ENCODE measurements at regions not wholly inside any gene's neighbourhood (a gene's known extent, or its start where the extent isn't known, plus 50 kb on each side); places are given as distances from the start of the nearest gene placed in this dataset.

DNA sequence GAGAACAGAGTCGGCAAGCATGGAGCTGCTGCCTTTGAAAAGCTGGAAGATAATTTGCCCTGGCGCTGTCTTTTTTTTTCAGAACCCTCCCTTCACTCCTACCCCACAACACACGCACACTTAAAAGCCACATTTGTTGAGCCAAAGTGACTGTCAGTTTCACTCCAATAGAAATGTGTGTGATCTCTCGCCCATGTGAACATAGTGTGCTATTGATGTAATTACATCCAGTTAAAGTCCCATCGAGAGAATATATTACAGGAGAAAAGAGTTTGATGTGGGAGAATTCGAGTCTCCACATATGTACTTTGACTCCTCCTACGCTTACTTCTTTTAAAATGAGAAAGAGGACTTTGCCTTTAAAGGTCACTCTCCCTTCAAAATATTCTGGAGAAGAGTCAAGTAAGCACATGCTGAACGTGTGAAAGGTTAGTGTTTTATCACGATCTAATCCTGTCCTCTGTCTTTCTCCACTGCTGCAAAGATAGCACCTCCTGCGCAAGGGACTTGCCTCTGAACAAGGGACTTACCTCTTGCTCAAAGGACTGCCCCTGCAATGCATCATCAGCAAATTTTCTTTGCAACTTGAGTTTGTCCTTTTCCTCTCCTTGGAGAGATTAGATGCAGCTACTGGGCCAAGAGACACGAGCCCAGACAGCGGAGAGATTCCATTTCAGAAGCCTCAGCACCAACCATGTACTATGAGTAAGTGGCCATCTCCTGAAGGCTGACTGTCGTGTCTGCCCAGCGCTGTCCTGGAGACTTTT lies 613.9 kb downstream of the PTPRU start:
- no peak for DNase-seq

- DNase-seq: no peak
Measured at GRCh38 chr1:29849038-29849750, 612.9 kb downstream of the PTPRU start.

DNA sequence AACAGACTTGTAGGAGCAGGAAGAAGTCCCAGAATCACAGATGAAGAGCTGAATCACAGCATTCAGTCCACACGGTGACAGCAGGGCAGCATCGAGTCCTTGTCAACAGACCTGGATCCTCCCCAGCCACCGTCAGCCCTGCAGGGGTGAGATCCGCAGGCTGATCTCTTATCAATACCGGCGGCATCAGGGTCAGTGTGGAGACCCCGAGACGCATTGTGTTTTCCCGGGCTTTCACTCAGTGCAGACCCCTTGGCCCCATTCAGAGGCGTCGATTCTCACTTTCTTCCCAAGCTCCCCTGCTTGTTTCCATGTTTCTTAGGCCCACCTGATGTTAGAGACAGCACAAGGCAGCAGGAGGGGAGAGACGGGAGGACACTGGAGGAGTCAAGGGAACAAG lies 609.6 kb downstream of the PTPRU start:
- no peak for DNase-seq

DNA sequence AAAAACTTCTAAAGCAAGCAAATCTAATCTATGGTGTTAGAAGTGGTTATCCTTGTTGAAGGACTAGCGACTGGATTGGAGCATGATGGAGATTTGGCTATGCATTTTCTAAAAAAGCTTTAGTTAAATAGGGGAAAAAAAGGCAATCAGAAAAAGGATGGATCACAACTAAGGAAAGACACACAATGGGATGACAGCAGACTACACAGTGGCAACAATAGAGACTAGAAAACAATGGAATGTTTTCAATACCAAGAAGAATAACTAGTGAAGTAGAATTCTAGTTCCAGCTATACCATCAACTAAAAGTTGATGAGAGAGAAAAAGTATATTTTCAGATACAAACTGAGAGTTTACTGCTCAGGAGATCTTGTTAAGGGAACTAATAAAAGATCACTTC lies 605.8 kb downstream of the PTPRU start:
- no peak for DNase-seq

- DNase-seq: no peak
Measured at GRCh38 chr1:29839726-29840125, 603.4 kb downstream of the PTPRU start.

GRCh38 chr1:29838738-29839320 lies 602.5 kb downstream of the PTPRU start:
- DNase-seq: no peak

- no peak for DNase-seq
Measured at GRCh38 chr1:29836651-29837646, 600.6 kb downstream of the PTPRU start.

GRCh38 chr1:29835874-29836273 lies 599.6 kb downstream of the PTPRU start:
- no peak for DNase-seq

- no peak for DNase-seq
Measured at GRCh38 chr1:29835406-29835805, 599.1 kb downstream of the PTPRU start.

- no peak for DNase-seq
Measured at GRCh38 chr1:29833581-29833980, 597.3 kb downstream of the PTPRU start.

GRCh38 chr1:29832936-29833335 lies 596.6 kb downstream of the PTPRU start:
- no peak for DNase-seq

GRCh38 chr1:29832471-29832870 lies 596.1 kb downstream of the PTPRU start:
- no peak for DNase-seq

DNA sequence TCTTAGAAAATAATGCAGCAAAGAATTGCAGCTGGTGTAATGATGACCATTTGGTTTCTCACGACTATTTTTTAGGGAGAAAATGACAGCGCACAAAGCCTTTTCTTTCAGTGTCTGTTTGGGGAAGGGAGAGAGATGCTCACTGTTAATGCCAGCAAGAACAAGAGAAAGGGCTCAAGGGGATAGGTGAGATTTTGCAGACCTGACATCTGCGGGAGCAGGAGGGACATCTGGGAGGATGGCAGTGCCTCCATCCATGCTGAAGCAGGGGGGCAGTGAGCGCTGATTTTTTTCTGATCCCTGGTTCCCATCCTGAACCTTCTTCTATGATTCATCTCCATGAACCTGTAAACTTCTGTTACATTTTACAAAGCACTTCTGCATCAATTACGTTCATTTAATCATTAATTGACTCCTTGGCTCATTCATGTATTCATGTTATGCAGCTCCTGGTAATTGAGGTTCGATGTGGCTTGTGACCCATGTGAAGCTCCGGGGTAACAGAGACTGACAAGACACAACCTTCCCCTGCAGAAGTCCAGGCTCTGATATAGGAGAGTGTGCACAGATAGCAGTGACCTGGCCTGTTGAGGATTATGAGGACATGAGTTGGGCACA lies 595.3 kb downstream of the PTPRU start:
- no peak for DNase-seq

- DNase-seq: no peak
Measured at GRCh38 chr1:29830916-29831315, 594.6 kb downstream of the PTPRU start.

- no peak for DNase-seq
Measured at GRCh38 chr1:29830383-29830782, 594.1 kb downstream of the PTPRU start.

GRCh38 chr1:29829448-29830344 lies 593.4 kb downstream of the PTPRU start:
- no peak for DNase-seq

- DNase-seq: no peak
Measured at GRCh38 chr1:29828526-29829447, 592.5 kb downstream of the PTPRU start.

DNA sequence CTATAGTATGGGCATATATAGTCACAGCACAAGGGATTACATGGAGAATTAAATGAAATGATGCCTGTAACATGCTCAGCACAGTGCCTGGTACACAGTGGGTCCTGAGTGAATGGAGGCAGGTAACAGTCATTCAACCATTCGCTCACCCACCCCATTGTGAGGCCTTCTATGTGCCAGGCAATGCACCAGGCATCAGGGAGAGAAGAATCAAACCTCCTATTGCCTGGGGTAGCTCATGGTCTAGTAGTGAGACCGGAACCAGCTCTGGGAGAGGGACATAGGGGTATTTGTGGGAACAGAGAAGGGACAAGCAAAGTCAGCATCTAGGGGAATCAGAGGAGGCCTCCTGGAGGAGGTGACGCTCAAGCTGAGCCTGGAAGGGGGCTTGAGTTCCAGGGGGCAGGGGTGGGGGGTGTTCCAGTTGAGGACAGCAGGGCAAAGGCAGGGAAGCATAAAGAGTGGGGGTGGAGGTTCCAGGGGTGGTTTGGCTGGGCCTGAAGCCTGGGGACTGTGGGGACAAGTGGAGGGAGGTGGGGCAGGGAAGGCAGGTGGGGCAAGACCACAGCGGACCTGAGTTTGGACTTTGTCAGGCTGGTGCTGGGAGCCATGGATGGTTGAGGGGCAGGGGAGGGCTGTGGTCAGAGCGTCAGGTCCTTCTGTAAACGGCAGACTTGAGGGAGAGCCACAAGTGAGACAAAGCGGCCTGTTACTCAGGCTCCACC lies 591.6 kb downstream of the PTPRU start:
- no peak for DNase-seq

DNA sequence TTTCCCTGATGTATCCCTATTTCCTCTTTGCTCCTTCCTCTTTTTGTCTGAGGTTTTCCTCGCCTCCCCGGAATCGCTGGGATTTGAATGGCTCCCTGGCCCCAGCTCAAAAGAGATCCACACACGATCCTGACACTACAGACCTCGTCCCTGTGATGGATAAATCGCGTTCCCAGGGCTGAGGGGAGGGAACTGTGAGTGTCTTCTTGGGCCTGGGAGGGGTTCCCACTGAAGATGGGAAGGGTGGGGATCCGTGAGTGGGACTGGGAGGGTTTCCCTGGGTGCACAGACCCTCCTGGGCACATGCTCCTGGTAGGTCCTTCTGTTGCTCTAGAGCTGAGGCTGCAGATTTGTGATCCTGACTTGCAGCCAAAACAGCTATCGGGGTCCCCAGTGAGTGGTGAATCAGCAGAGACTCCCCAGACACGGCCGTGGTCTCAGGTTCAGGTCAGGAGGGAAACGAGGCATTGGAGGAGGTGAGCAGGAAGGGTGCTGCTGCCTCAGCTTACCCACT lies 591.0 kb downstream of the PTPRU start:
- DNase-seq: no peak

Data from hindlimb muscle (tissue), 1 donor.